ENCODE measurements at regions not wholly inside any gene's neighbourhood (a gene's known extent, or its start where the extent isn't known, plus 50 kb on each side); places are given as distances from the start of the nearest gene placed in this dataset.

DNA sequence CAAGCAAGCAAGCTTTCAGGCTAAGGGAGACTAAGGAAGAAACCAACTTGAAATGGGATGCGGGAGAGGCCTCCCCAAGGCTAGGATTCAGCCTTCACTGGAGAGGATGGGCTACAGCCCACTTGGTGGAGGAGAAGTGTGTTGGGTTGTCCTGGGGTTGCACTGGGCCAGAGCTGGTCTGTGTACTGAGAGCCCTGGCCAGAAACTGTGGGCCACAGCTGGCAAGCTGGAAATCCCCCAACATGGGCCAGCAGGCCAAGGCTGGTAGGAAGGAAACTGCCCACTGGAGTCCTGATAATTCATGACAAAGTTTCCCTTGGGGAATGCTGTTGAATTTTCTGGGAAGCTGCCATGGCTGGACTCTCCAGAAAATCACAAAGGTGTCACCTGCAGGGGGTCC is 188.0 kb upstream of the S100G start:
- no peaks in the 10 kb centered on the region for H3K27me3 ChIP-seq (ENCODE audit: control insufficient read depth, insufficient read depth, low read length)
- no peaks in the 10 kb centered on the region for H3K36me3 ChIP-seq (ENCODE audit: control insufficient read depth, insufficient read depth, low read length)
- TF ChIP-seq, protein P1, sequence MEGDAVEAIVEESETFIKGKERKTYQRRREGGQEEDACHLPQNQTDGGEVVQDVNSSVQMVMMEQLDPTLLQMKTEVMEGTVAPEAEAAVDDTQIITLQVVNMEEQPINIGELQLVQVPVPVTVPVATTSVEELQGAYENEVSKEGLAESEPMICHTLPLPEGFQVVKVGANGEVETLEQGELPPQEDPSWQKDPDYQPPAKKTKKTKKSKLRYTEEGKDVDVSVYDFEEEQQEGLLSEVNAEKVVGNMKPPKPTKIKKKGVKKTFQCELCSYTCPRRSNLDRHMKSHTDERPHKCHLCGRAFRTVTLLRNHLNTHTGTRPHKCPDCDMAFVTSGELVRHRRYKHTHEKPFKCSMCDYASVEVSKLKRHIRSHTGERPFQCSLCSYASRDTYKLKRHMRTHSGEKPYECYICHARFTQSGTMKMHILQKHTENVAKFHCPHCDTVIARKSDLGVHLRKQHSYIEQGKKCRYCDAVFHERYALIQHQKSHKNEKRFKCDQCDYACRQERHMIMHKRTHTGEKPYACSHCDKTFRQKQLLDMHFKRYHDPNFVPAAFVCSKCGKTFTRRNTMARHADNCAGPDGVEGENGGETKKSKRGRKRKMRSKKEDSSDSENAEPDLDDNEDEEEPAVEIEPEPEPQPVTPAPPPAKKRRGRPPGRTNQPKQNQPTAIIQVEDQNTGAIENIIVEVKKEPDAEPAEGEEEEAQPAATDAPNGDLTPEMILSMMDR (IDR thresholded peaks at IDR 0.05) = no peak
- H3K27ac ChIP-seq (ENCODE audit: low read length) = no peak overlapping the region
- ChIA-PET POLR2A (no interaction called here), CTCF (no interaction called here)
- DNase-seq (ENCODE audit: low read depth, low spot score) (no peak), ATAC-seq (no peak)
- intact Hi-C loops (cut with micrococcal nuclease; ENCODE audit: unreplicated experiment) = no loop called here
- in situ Hi-C loops (cut with HindIII; ENCODE audit: low pct_unique_long_range_greater_than_20kb, low sequenced_read_pairs) = no loop called here
- no peaks in the 10 kb centered on the region for H3K9me3 ChIP-seq (ENCODE audit: control insufficient read depth, insufficient read depth, low read depth, low read length)
- no peak overlapping the region for H3K4me3 ChIP-seq (ENCODE audit: low read depth in 2 of 2, low read length in 2 of 2)
- BruUV-seq (replicated peaks) = no TSS peak
- no peaks in the 10 kb centered on the region for H3K4me1 ChIP-seq (ENCODE audit: control insufficient read depth, insufficient read depth, low read length)

DNA sequence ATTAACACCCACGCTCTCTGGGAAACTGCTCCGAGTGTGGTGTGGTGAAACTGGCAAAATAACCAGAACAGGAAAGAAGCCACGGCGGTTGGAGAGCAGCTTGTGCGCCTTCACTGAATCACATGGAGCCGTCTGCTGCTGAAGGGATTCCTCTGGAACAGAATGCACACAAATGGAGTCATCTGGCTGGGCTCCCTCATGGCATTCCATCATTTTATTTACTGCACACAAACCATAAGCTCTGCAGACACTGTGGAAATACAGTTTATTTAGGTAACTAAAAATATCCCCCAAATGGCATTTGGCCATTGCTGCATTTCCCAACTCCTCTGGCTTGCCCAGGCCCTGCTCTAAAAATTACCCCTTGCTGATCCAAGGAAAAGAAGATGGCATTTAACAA is 187.0 kb upstream of the S100G start:
- intact Hi-C loops (cut with micrococcal nuclease; ENCODE audit: unreplicated experiment) (no loop called here), in situ Hi-C loops (cut with HindIII; ENCODE audit: low pct_unique_long_range_greater_than_20kb, low sequenced_read_pairs) (no loop called here)
- no peak overlapping the region for H3K27ac ChIP-seq (ENCODE audit: low read length)
- no peaks in the 10 kb centered on the region for H3K4me1 ChIP-seq (ENCODE audit: control insufficient read depth, insufficient read depth, low read length)
- no TSS peak for BruUV-seq (replicated peaks)
- POLR2A ChIA-PET = no interaction called here
- ATAC-seq (no peak), DNase-seq (ENCODE audit: low read depth, low spot score) (no peak)
- no peaks in the 10 kb centered on the region for H3K9me3 ChIP-seq (ENCODE audit: control insufficient read depth, insufficient read depth, low read depth, low read length)
- H3K4me3 ChIP-seq (ENCODE audit: low read depth in 2 of 2, low read length in 2 of 2) = no peak overlapping the region
- H3K36me3 ChIP-seq (ENCODE audit: control insufficient read depth, insufficient read depth, low read length) = no peaks in the 10 kb centered on the region
- CTCF ChIA-PET = no interaction called here
- TF ChIP-seq, protein P1 (IDR thresholded peaks at IDR 0.05) = no peak
- TF ChIP-seq POLR2AphosphoS5 (IDR thresholded peaks at IDR 0.05; ENCODE audit: low read depth, low read length) (no peak), TCF7L2 (IDR thresholded peaks at IDR 0.05; ENCODE audit: low read depth, low read length) (no peak), SIN3A (IDR thresholded peaks at IDR 0.05; ENCODE audit: borderline replicate concordance, insufficient read depth, low read depth, low read length) (no peak)
- TF ChIP-seq, protein P2, sequence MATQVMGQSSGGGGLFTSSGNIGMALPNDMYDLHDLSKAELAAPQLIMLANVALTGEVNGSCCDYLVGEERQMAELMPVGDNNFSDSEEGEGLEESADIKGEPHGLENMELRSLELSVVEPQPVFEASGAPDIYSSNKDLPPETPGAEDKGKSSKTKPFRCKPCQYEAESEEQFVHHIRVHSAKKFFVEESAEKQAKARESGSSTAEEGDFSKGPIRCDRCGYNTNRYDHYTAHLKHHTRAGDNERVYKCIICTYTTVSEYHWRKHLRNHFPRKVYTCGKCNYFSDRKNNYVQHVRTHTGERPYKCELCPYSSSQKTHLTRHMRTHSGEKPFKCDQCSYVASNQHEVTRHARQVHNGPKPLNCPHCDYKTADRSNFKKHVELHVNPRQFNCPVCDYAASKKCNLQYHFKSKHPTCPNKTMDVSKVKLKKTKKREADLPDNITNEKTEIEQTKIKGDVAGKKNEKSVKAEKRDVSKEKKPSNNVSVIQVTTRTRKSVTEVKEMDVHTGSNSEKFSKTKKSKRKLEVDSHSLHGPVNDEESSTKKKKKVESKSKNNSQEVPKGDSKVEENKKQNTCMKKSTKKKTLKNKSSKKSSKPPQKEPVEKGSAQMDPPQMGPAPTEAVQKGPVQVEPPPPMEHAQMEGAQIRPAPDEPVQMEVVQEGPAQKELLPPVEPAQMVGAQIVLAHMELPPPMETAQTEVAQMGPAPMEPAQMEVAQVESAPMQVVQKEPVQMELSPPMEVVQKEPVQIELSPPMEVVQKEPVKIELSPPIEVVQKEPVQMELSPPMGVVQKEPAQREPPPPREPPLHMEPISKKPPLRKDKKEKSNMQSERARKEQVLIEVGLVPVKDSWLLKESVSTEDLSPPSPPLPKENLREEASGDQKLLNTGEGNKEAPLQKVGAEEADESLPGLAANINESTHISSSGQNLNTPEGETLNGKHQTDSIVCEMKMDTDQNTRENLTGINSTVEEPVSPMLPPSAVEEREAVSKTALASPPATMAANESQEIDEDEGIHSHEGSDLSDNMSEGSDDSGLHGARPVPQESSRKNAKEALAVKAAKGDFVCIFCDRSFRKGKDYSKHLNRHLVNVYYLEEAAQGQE (IDR thresholded peaks at IDR 0.05; ENCODE audit: insufficient read depth in 1 of 2, low read depth in 2 of 2, low read length in 1 of 2) = no peak
- H3K27me3 ChIP-seq (ENCODE audit: control insufficient read depth, insufficient read depth, low read length) = no peaks in the 10 kb centered on the region

DNA sequence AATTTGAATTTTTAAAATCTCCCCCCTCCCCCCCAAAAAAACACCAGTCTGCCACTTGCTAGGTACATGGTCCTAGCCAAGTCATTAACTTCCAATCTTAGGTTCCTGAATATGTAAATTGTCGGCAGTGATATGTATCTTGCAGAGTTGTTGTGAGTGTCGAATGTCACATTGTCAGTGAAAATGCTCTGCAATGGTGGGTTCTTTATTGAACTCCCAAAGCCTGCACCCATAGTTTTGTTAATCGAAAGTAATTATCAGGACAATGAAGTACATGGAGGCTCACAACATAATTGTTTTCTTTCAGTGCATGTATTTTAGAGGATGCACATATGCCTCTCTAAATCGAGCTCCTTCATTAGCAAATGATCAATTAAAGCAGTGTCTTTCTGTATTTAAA is 185.6 kb upstream of the S100G start:
- intact Hi-C loops (cut with micrococcal nuclease; ENCODE audit: unreplicated experiment) = no loop called here
- DNase-seq (ENCODE audit: low read depth, low spot score) (no peak), ATAC-seq (no peak)
- in situ Hi-C loops (cut with HindIII; ENCODE audit: low pct_unique_long_range_greater_than_20kb, low sequenced_read_pairs) = no loop called here
- Histone ChIP-seq H3K9me3 (ENCODE audit: control insufficient read depth, insufficient read depth, low read depth, low read length) (no peaks in the 10 kb centered on the region), H3K4me1 (ENCODE audit: control insufficient read depth, insufficient read depth, low read length) (no peaks in the 10 kb centered on the region), H3K4me3 (ENCODE audit: low read depth in 2 of 2, low read length in 2 of 2) (no peak overlapping the region), H3K36me3 (ENCODE audit: control insufficient read depth, insufficient read depth, low read length) (no peaks in the 10 kb centered on the region), H3K27ac (ENCODE audit: low read length) (no peak overlapping the region), H3K27me3 (ENCODE audit: control insufficient read depth, insufficient read depth, low read length) (no peaks in the 10 kb centered on the region)
- CTCF ChIA-PET = no interaction called here
- no peak for TF ChIP-seq POLR2AphosphoS5 (IDR thresholded peaks at IDR 0.05; ENCODE audit: low read depth, low read length)
- TF ChIP-seq, protein P1 (IDR thresholded peaks at IDR 0.05) = no peak
- TF ChIP-seq, protein P2 (IDR thresholded peaks at IDR 0.05; ENCODE audit: insufficient read depth in 1 of 2, low read depth in 2 of 2, low read length in 1 of 2) = no peak
- no peak for TF ChIP-seq SIN3A (IDR thresholded peaks at IDR 0.05; ENCODE audit: borderline replicate concordance, insufficient read depth, low read depth, low read length)
- no peak for TF ChIP-seq TCF7L2 (IDR thresholded peaks at IDR 0.05; ENCODE audit: low read depth, low read length)
- no TSS peak for BruUV-seq (replicated peaks)
- POLR2A ChIA-PET = no interaction called here
